Activated CD4-positive, alpha-beta T cell treated with anti-CD3 and anti-CD28 coated beads, Interleukin-2, Interleukin-4, amounts not matched to agents 100 ng/mL and 50 ng/mL, durations not matched to agents 16 hours and 8 hours (primary cell): ENCODE measurements at regions not wholly inside any gene's neighbourhood (a gene's known extent, or its start where the extent isn't known, plus 50 kb on each side); places are given as distances from the start of the nearest gene placed in this dataset.
"Not testable (repeated sequence)": the region's sequence is repeated elsewhere in the genome, so short reads cannot be mapped to it uniquely, and the experiment has no call there.

Source experiments
- DNase-seq: peaks from one replicate; pipeline ENCODE4 v3.0.0-alpha.2; 2020; ENCODE audit warnings: low spot score

DNA sequence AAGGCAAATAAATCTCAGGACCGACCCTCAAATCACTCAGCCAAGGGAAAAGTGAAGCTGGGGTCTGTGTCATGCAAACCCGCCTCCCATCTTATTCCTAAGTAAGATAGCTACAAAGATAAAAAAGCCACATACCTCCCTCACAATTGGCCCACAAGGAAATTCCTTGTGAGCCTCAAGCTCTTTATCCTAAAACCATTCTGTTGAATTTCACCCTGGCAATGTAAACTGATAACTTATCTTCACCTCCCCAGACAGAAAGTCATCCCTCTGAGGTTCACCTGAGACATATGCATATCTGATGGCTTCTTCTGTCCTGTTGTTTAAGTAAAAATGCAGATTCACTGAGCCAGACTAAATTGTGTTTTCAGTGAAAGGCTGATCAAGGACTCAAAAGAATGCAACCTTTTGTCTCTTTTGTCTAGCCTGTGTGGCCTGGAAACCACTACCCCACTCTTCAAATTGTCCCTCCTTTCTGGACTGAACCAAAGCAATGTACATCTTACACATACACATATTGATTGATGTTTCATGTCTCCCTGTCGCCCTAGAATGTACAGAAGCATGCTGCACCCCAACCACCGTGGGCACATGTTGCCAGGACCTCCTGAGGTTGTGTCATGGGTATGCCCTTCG, 91.3 kb downstream of the MFAP3L start:
- DNase-seq: no peak

GRCh38 chr4:169933531-169933930, 92.7 kb downstream of the MFAP3L start:
- DNase-seq: no peak

- no peak for DNase-seq
Measured at GRCh38 chr4:169931964-169932363, 94.2 kb downstream of the MFAP3L start.

- not testable (repeated sequence) for DNase-seq
Measured at GRCh38 chr4:169930755-169931154, 95.4 kb downstream of the MFAP3L start.

DNA sequence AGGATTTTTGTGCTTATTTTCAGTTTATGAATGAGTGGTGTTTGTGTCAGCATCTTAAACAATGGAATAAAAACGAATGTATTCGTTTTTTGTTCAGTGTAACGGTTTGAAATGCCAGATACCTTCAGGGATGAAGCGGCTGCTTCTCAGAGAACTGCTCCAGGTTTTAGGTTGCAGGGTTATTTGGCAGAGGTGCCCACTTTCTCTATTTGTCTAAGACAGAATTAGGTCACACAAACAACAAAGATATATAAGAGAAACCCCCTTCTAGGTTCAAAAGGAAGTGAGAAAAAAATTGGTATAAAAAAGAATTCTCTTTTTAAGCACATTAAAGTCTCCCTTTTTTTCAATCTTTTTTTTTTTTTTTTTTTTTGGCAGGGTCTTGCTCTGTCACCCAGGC, 98.9 kb downstream of the MFAP3L start:
- DNase-seq: no peak

DNA sequence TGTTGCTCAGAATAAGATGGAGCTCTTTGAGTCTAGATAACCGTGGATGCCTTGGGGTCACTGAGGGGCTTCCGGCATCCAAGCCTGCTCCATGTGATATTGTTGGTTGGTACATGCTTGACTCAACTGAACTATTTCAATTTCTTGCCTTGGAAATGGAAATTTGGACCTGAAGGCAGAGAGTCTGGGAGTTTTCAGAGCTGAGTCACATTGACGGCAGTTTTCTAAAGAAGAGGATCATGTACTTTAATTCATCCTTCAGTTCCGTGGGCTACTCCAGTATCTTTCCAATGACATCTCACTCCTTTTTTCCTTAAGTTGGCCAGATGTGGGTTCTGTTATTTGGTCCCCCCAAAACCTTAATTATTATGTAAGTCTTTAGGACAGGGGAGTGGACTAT, 100.5 kb downstream of the MFAP3L start:
- no peak for DNase-seq

DNA sequence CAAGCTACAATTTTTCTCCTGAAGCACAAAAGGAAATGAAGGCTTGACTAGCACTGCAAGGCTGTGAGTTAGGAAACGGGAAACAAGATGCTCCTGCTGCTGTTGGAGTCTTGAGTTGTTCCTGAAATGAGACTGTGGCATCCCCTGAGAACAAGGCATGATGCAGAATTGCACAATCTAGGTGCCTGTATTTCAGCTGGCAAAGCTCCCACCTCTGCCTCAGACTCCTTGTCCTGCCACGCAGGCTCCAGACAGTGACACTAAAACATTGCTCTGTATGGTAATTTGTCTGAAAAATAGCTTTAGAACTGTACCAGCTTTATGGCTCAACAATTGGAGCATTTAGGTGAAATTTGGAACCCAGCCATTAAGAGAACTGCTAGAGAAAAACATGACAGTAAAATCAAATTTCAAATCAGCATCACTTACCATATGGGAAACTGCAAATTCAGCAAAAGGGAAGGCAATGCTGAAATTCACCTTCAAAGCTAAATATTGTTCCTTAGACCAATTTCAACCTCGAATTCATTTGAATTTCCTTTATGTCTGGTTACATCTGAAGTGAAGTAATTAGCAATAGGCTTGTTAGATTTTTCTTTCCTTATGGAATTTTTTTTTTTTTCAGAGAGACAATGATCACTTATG, 103.4 kb downstream of the MFAP3L start:
- DNase-seq: no peak

DNA sequence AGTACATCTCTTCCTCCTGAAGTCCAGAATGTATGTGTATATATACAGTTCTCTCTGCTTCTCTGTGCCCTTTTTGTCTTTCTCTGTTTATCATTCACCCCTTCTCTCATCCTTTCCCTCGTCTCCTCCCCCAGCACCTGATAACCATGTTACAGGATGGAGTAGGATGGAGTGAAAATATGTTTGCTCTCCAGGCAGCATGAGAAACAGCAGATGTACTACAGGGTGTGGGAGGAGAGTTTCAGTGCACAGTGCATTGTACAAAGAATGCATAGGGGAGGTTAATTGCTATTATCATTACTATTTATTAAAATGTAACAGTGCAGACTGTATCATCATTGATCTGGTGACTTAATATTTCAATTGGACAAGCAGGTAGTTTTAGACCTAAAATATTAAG, 104.5 kb downstream of the MFAP3L start:
- DNase-seq: no peak

DNA sequence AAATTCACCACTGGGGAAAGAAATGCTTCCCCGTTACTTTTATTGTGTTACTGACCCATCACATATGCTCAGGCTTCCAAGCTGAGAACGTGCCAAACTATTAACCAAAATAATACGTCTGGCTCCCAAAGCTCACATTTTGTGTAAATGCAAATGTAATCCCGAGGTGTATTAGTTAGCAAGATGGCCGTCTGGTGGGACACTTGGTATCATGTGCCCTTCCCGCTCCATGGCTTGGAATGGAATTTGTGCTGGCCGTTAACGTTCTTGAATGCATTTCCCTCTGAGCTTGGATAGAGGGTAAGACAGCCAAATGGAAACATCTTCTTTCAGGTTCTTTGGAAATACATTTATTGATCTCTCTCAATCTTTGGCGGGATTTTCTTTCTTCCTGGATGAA, 105.0 kb downstream of the MFAP3L start:
- no peak for DNase-seq

- not testable (repeated sequence) for DNase-seq
Measured at GRCh38 chr4:169919194-169920124, 106.7 kb downstream of the MFAP3L start.

- no peak for DNase-seq
Measured at GRCh38 chr4:169915545-169915944, 110.7 kb downstream of the MFAP3L start.

GRCh38 chr4:169914866-169915265, 111.3 kb downstream of the MFAP3L start:
- DNase-seq: no peak

GRCh38 chr4:169912996-169913395, 113.2 kb downstream of the MFAP3L start:
- DNase-seq: no peak

DNA sequence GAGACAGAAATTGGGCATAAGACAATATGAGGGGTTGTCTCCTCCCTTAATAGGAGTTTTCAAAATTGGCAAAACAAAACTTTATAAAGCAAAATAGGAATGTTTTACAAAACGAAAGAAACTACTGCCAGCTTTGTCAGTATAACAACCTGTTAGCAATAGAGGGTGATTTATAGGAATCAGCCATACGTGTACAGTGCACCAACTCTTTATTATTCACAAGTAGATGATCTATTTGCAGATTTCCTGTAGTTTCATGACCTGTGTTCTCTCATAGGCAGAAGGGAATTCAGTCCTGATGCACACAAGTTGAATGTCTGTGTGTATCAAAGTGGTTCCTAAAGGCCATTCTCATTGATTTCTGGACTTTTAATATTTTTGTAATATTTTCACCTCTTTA, 116.3 kb downstream of the MFAP3L start:
- no peak for DNase-seq

- no peak for DNase-seq
Measured at GRCh38 chr4:169909479-169909878, 116.7 kb downstream of the MFAP3L start.

DNA sequence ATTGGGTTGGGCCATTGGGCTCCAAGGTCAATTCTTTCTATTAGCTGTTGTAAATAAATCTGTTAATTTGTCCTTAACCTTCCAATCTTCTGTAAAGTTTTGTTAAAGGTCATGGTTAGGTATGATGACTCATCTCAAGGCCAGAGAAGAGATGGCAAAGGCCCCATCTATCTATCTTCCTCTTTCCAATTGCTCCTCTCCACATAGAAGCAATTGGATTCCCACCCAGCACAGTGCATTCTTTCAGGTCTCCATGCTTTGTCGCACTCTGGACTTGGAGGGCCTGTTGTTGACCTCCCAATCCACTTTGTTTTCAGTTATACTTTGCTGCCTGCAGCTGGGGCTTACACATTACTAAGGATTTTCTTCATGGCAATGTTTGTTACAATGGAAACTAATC, 118.5 kb downstream of the MFAP3L start:
- no peak for DNase-seq

DNA sequence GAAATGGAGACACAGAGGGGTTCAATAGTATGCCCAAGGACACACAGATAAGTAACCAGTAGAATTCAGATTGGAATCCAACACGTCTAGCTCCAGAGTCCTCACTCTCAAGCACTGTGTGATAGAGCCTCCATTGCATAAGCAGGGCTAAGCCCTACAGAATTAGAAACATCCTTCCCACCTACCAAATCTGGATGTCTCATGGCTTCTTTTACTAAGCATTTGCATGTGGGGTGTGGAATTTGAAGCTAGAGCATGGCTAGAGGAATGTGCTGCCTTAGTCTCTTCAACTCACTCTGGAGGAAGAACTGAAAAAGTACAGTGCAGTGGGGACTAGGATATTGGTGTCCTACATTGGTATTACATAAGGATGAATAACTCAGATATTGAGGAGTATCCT, 119.4 kb downstream of the MFAP3L start:
- DNase-seq: no peak

- DNase-seq: no peak
Measured at GRCh38 chr4:169906104-169906503, 120.1 kb downstream of the MFAP3L start.

GRCh38 chr4:169902658-169903345, 123.4 kb downstream of the MFAP3L start:
- no peak for DNase-seq

DNA sequence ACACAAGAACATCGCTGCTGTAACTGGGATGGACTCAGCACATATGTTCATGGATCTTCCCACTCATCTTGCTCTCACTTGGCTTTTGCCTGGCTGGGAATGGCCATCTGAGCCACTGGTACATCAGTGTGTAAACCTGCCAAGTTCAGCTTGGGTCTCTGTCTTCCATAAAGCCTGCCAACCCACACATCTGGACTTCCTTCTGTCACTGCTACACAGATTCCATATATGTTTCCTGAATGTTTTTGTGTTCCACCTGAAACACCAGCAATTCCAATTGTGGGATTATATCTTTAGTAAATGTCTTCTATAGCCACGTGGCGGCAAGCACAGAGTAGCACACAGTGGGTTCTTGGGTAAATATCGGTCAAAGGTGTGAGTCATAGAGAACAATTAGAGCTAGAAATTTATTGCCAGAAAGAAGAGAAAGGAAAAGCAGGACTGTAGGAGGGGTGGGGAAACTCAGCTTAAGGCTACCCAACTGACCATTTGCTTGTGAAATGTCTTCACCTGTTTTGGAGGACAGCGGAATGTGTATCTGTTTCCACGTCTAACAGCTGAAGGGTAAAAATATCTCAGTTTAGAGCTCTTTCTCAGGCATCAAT, 125.9 kb downstream of the MFAP3L start:
- no peak for DNase-seq

- no peak for DNase-seq
Measured at GRCh38 chr4:169899295-169899694, 126.9 kb downstream of the MFAP3L start.

DNA sequence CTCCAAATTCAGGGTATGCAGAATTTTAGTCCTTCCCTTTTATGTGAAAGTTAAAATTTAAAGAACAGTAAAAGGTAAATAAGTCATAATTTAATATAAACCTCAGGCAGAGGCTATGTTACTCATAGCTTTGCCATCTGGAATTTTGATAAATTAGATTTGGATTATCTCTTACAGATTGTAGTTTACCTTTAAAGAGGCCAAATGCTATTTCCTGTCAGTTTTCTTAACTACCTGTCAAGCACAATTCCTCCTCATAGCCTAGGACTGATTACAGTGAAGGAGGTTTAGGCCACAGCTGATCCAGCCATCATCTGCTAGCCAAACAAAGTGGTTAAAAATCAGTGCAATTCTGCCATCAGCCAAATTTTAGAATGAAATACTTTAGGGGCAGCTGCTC, 128.1 kb downstream of the MFAP3L start:
- DNase-seq: no peak
